ENCODE measurements at regions not wholly inside any gene's neighbourhood (a gene's known extent, or its start where the extent isn't known, plus 50 kb on each side); places are given as distances from the start of the nearest gene placed in this dataset.
A peak's percentile ranks its signal among the peaks of the same experiment; 100 is the strongest.

DNA sequence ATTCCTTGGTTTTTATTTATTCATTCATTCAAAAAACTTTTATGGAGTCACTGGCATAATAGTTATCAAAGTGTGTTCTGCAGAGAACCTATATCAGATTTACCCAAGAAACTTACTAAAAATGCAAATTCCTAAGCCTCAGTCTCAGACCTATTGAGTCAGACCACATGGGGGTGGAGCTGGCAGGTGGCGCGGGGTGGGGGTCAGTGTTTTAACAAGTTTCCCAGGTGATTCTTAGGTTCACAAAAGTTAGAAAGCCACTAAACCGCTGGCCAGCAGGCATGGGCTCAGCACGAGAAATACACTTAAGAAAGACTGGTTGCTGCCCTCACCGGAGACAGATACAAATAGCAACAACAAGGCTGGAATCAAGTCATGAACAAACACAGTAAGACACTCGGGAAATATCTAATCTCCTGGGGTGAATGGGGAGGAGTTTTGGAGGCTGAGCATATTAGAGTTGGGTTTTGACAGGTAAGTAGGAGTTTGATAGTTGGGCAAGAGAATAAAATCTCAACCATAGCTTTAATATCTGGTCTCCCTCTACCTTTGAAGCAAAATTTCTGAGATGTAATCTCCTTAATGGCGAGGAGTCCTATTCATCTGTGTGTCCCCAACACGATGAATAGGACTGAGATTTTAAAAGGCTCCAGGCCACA lies 167.5 kb upstream of the NECTIN1 start:
- H3K27me3 ChIP-seq (ENCODE audit: control insufficient read depth, insufficient read depth, low read length): no peaks in the 10 kb centered on the region
- no peak overlapping the region for H3K4me3 ChIP-seq (ENCODE audit: insufficient read depth, low read depth, low read length)
- no peak for DNase-seq
- H3K36me3 ChIP-seq (replicated peaks; ENCODE audit: control insufficient read depth, insufficient read depth, low read length): no peaks in the 10 kb centered on the region

DNA sequence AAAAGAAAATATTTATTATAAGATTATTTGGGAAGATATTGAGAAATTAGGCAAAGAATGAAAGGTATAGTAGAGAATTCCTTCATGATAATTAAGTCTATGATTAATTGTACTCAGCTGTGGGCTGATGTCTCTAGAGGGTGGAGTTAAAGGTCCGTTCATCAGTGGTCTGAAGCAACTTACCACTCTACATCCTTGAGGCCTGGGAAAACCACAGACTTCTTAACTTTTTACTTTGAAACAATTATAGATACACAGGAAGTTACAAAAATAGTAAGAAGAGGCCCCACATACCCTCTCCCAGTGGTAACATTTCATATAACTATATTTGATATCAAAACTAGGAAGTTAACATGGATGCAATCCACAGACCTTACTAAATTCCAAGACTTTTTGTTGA lies 167.0 kb upstream of the NECTIN1 start:
- no peak overlapping the region for H3K4me3 ChIP-seq (ENCODE audit: insufficient read depth, low read depth, low read length)
- no peak for DNase-seq
- H3K36me3 ChIP-seq (replicated peaks; ENCODE audit: control insufficient read depth, insufficient read depth, low read length): no peaks in the 10 kb centered on the region
- H3K27me3 ChIP-seq (ENCODE audit: control insufficient read depth, insufficient read depth, low read length): no peaks in the 10 kb centered on the region

DNA sequence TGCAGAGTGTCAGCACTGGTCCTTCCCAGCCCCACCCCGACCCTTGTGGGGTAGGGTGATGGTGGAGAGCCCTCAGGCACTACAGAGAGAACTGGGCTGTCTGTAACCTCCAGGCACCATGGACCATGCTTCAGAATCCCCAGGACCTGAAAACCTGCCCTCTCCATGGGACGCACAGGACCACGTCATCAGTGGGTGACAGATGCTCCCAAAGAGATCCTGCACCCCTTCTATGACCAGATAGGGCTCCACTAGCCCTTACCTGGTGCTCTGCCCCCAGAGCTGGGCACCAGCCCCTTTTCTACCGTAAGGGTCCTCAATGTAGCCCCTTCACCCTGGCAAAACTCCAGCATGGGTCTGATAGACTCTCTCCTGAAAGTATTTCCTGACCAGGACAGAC lies 165.9 kb upstream of the NECTIN1 start:
- no peaks in the 10 kb centered on the region for H3K36me3 ChIP-seq (replicated peaks; ENCODE audit: control insufficient read depth, insufficient read depth, low read length)
- no peaks in the 10 kb centered on the region for H3K27me3 ChIP-seq (ENCODE audit: control insufficient read depth, insufficient read depth, low read length)
- H3K4me3 ChIP-seq (ENCODE audit: insufficient read depth, low read depth, low read length): no peak overlapping the region
- DNase-seq: no peak

DNA sequence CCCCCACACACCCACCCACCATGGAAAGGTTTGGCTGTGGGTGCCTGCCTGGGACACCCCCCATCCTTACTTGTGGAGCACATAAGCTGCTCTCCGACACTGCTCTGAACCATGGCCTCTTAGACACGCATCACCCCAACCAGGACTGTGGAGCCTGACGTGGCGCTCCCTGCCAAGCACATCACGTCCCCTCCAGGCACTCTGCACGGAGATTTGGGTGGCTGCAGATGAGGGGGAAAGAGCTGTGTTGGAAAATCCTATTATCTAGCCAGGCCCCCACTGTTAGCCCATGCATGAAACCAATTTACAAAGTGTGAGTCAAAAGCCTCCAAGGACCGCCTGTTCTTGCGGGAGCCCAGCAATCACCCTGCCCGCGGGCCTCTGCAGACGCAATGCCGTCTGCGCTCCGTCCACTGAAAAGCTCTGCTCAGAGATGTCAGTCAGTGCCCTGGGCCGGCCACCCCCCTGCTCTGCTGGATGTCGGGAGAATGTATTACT lies 163.4 kb upstream of the NECTIN1 start:
- no peaks in the 10 kb centered on the region for H3K27me3 ChIP-seq (ENCODE audit: control insufficient read depth, insufficient read depth, low read length)
- H3K4me3 ChIP-seq (ENCODE audit: insufficient read depth, low read depth, low read length): no peak overlapping the region
- DNase-seq: peak; percentile 56
- no peaks in the 10 kb centered on the region for H3K36me3 ChIP-seq (replicated peaks; ENCODE audit: control insufficient read depth, insufficient read depth, low read length)

DNA sequence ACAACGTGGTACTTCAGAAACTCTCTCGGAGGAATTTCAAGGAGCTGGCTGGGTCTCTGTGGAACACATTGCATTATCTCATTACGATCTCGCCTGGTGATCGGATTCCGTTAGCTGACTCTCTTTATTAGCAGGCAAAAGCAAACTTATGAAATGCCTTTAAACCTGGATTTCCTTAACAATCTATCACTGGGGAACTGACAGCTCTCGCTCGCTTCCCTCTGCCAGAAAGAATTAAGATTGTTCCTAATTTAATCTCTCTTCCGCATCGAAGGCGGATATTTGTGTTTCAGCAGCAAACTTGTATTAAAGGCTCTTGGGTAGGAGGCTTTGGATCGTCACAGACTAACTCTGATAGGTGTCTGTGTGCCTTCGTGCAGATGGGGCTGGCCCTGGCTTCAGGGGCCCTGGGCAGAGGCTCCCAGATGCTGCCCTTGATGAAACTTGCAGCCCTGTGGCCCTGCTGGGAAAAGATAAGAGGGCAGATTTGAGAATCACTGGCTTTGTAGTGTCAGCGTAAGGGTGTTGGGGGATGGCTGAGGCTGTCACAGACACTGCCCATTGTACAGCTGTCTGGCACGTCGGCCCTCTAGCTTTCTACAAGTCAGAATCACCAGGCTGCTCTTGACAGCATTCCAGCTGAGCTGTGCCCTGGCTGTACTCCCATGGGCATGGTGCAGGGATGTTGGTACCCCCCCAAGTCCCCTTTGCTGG lies 162.2 kb upstream of the NECTIN1 start:
- H3K27me3 ChIP-seq (ENCODE audit: control insufficient read depth, insufficient read depth, low read length): no peaks in the 10 kb centered on the region
- H3K4me3 ChIP-seq (ENCODE audit: insufficient read depth, low read depth, low read length): no peak overlapping the region
- DNase-seq: no peak
- no peaks in the 10 kb centered on the region for H3K36me3 ChIP-seq (replicated peaks; ENCODE audit: control insufficient read depth, insufficient read depth, low read length)

GRCh38 chr11:119890466-119890865 lies 161.5 kb upstream of the NECTIN1 start:
- Histone ChIP-seq H3K27me3 (ENCODE audit: control insufficient read depth, insufficient read depth, low read length) (no peaks in the 10 kb centered on the region), H3K36me3 (replicated peaks; ENCODE audit: control insufficient read depth, insufficient read depth, low read length) (no peaks in the 10 kb centered on the region), H3K4me3 (ENCODE audit: insufficient read depth, low read depth, low read length) (no peak overlapping the region)
- no peak for DNase-seq

GRCh38 chr11:119889728-119890280 lies 160.8 kb upstream of the NECTIN1 start:
- no peaks in the 10 kb centered on the region for H3K36me3 ChIP-seq (replicated peaks; ENCODE audit: control insufficient read depth, insufficient read depth, low read length)
- no peak for DNase-seq
- no peaks in the 10 kb centered on the region for H3K27me3 ChIP-seq (ENCODE audit: control insufficient read depth, insufficient read depth, low read length)
- no peak overlapping the region for H3K4me3 ChIP-seq (ENCODE audit: insufficient read depth, low read depth, low read length)

DNA sequence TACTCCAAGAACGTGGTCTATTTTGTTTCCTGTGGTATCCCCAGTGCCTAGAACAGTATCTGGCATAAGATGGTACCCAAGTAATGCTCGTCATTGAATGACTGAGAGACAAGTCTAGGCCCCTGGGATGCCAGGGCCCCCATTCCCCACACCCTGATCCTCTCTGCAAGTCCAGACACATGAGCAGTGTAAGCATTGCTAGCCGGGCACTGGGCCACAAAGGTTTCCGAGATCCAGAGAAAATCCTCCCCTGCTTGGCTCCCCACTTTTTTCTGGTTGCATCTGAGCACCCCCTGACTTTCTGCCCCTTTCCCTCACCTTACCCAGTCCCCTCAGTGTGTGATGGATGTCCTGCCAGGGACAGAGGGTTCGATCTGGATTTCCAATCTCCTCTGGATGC lies 160.1 kb upstream of the NECTIN1 start:
- H3K36me3 ChIP-seq (replicated peaks; ENCODE audit: control insufficient read depth, insufficient read depth, low read length): no peaks in the 10 kb centered on the region
- no peaks in the 10 kb centered on the region for H3K27me3 ChIP-seq (ENCODE audit: control insufficient read depth, insufficient read depth, low read length)
- no peak overlapping the region for H3K4me3 ChIP-seq (ENCODE audit: insufficient read depth, low read depth, low read length)
- no peak for DNase-seq

GRCh38 chr11:119888119-119888518 lies 159.1 kb upstream of the NECTIN1 start:
- no peaks in the 10 kb centered on the region for H3K27me3 ChIP-seq (ENCODE audit: control insufficient read depth, insufficient read depth, low read length)
- no peaks in the 10 kb centered on the region for H3K36me3 ChIP-seq (replicated peaks; ENCODE audit: control insufficient read depth, insufficient read depth, low read length)
- DNase-seq: no peak
- H3K4me3 ChIP-seq (ENCODE audit: insufficient read depth, low read depth, low read length): no peak overlapping the region

DNA sequence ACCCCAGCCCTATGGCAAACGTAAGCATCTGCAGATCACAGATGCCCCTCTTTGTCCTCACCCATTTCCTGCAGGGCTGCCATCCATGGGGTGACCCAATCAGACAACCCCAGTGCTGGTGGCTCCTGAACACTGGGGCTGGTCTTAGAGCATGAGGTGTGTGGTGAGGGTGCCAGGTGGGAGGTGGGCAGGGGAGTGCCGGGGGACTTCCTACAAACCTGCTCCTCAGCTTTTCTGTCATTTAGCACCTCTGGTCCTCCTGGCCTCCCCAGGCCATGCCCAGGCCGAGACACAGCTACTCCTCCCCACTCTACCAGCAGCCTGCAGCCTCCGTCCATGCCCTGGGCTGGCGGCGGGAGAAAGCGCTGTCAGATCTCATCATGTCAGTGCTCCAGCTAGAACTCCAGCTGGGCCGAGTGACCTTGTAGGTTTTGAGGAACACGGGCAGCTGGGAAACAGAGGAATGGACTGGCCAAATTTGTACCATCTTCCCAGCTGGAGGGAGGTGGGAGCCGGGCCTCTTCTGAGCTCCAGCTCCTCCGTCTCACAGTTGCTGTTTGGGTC lies 157.7 kb upstream of the NECTIN1 start:
- Histone ChIP-seq H3K36me3 (replicated peaks; ENCODE audit: control insufficient read depth, insufficient read depth, low read length) (no peaks in the 10 kb centered on the region), H3K27me3 (ENCODE audit: control insufficient read depth, insufficient read depth, low read length) (no peaks in the 10 kb centered on the region), H3K4me3 (ENCODE audit: insufficient read depth, low read depth, low read length) (no peak overlapping the region)
- DNase-seq: no peak

DNA sequence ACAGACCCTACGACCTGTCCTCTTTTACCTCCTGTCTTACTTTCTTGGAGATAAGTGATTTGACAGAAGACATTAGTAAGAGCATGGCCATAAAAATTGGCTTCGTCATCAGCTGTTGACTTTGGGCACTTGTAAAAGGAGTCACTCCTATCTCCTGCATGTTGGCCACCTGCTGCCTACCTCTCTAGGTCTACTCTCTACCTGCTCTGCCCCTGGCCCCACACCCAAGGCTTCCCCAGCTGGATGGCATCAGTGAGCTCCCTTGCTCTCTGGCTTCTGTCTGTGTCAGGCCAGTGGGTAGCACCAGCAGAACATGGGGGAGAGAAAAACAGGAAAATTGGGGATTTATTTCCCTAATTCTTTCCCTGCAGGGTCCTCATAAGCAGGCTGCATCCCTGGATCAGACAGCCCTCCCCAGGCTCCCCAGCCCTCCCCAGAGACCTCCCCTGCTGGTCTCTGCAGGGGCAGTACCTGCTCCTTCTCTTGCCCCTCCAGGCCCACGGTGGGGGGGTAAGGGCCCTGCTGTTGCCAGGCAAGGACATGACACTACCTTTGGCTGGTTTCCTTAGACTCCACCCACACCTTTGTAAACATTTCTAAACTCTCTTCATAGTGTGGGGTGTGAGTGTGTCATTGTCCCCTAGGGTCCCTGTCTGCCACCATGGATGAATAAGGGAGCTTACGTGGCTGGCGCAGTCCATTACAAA lies 157.0 kb upstream of the NECTIN1 start:
- Histone ChIP-seq H3K27me3 (ENCODE audit: control insufficient read depth, insufficient read depth, low read length) (no peaks in the 10 kb centered on the region), H3K36me3 (replicated peaks; ENCODE audit: control insufficient read depth, insufficient read depth, low read length) (no peaks in the 10 kb centered on the region), H3K4me3 (ENCODE audit: insufficient read depth, low read depth, low read length) (no peak overlapping the region)
- DNase-seq: no peak

- no peak for DNase-seq
- H3K36me3 ChIP-seq (replicated peaks; ENCODE audit: control insufficient read depth, insufficient read depth, low read length): no peaks in the 10 kb centered on the region
- no peak overlapping the region for H3K4me3 ChIP-seq (ENCODE audit: insufficient read depth, low read depth, low read length)
- H3K27me3 ChIP-seq (ENCODE audit: control insufficient read depth, insufficient read depth, low read length): no peaks in the 10 kb centered on the region; the same call in 1 of the 2 replicates
These were observed 156.1 kb upstream of the NECTIN1 start for GRCh38 chr11:119885067-119885466.

GRCh38 chr11:119882316-119882715 lies 153.3 kb upstream of the NECTIN1 start:
- no peak overlapping the region for H3K4me3 ChIP-seq (ENCODE audit: insufficient read depth, low read depth, low read length)
- no peaks in the 10 kb centered on the region; the same call in 1 of the 2 replicates for H3K27me3 ChIP-seq (ENCODE audit: control insufficient read depth, insufficient read depth, low read length)
- no peak for DNase-seq
- no peaks in the 10 kb centered on the region for H3K36me3 ChIP-seq (replicated peaks; ENCODE audit: control insufficient read depth, insufficient read depth, low read length)

GRCh38 chr11:119880873-119881272 lies 151.9 kb upstream of the NECTIN1 start:
- DNase-seq: no peak
- Histone ChIP-seq H3K36me3 (replicated peaks; ENCODE audit: control insufficient read depth, insufficient read depth, low read length) (no peaks in the 10 kb centered on the region), H3K4me3 (ENCODE audit: insufficient read depth, low read depth, low read length) (no peak overlapping the region), H3K27me3 (ENCODE audit: control insufficient read depth, insufficient read depth, low read length) (no peaks in the 10 kb centered on the region; the same call in 1 of the 2 replicates)
